ENCODE measurements at regions not wholly inside any gene's neighbourhood (a gene's known extent, or its start where the extent isn't known, plus 50 kb on each side); places are given as distances from the start of the nearest gene placed in this dataset.

DNA sequence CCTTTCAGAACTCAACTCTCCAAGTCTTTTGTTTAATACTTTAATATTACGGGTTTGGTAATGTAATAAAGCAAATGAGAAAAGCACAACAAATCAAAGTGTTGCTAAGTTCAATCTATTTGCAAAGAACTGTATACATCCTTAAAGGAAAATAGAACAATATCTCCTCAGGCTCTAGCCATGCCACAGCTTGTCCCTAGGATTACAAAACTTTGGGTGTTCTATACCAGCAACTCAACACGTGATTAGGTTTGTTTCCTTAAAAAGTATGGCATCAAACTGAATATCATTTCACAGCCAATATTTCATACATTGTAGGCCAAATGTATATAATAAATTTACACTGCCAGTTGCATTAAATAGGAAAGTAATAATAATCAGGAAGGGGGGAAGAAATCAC is 418.6 kb upstream of the MDFIC2 start:
- TF ChIP-seq, protein P1, sequence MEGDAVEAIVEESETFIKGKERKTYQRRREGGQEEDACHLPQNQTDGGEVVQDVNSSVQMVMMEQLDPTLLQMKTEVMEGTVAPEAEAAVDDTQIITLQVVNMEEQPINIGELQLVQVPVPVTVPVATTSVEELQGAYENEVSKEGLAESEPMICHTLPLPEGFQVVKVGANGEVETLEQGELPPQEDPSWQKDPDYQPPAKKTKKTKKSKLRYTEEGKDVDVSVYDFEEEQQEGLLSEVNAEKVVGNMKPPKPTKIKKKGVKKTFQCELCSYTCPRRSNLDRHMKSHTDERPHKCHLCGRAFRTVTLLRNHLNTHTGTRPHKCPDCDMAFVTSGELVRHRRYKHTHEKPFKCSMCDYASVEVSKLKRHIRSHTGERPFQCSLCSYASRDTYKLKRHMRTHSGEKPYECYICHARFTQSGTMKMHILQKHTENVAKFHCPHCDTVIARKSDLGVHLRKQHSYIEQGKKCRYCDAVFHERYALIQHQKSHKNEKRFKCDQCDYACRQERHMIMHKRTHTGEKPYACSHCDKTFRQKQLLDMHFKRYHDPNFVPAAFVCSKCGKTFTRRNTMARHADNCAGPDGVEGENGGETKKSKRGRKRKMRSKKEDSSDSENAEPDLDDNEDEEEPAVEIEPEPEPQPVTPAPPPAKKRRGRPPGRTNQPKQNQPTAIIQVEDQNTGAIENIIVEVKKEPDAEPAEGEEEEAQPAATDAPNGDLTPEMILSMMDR (conservative IDR thresholded peaks at IDR 0.05; ENCODE audit: low read depth, low read length): no peak
- TF ChIP-seq EZH2 (IDR thresholded peaks at IDR 0.05; ENCODE audit: borderline replicate concordance, low read depth, low read length, poor library complexity, severe bottlenecking): no peak
